Stimulated activated CD8-positive, alpha-beta memory T cell treated with anti-CD3 and anti-CD28 coated beads, Interleukin-7, amount 100 ng/mL, for 48 hours (primary cell): ENCODE measurements at regions not wholly inside any gene's neighbourhood (a gene's known extent, or its start where the extent isn't known, plus 50 kb on each side); places are given as distances from the start of the nearest gene placed in this dataset.
"Not testable (repeated sequence)": the region's sequence is repeated elsewhere in the genome, so short reads cannot be mapped to it uniquely, and the experiment has no call there.

Source experiments
- DNase-seq, 2 donors: peaks; one replicate each; pipeline ENCODE4 v3.0.0-alpha.2; 2020; ENCODE audit warnings: low read depth in 1 of 2; ENCODE audit errors: extremely low read depth in 1 of 2

DNA sequence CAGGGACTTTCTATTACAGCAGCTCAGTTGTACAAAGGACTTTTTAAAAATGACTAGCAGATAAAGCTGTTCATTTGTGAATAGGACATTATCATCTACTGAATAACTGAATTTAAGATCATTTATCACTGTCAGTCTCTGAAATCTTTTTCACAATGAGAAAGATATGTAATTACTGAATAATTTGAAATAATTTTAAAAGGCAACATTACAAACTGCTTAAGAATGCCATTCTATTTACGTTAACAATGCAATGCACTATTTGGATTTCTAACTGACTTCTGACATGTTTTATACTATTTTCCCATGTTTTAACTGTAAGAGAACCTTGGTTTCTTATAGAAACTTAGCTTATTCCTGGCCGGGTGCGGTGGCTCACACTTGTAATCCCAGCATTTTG lies 2033.0 kb upstream of the PCDH20 start:
- no peak for DNase-seq

DNA sequence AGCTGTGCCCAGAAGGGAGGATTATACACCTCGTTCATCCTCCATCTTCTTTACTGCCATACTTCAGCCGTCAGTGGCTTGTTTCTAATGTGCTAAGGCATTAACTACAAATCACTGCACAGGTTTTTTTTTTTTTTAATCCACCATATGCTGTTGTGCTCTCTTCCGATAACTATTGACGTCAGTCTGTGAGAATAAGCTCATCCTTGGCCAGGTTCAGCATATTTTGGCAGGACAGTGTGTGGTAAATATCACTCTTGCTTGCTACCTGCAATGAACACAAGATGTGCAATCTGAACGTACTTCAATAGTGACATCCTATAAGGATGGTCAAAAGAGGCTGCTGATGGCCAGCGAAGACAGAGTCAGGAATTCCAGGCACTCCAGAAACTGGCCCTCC lies 2030.7 kb upstream of the PCDH20 start:
- no peak for DNase-seq

DNA sequence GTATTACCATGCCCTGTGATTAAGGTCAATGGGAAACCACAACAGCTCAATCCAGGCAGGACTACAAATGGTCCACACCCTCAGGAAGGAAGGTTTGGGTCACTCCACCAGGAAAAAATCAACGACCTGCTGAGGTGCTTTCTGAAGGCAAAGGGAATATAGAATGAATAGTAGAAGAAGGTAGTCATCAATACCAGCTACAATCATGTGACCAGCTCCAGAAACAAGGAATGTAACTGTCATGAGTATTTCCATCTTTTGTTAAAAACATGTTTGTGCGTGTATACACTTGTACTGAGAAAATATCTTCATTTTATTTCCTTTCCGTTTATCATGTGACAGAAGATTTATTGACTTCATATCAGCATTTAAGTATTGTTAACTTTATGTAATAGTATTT lies 2028.6 kb upstream of the PCDH20 start:
- not testable (repeated sequence) for DNase-seq

DNA sequence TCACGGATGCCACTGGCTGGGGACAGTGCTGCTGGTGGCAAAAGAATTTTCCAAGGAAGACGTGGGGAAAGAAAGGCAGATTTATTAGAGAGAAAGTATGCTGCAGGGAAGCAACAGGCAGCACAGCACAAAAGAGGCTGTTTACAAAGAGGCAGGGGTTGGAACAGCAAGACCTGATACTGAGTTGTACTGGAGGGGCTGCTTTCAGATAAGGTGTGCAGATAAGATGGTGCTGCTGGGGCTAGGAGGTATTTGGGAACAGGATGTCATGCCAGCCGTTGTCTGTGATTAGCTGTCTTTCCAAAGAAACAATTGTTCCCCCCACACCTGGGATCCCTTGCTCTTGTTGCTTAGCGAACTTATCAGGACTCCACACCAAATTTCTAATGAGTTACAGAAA lies 2023.3 kb upstream of the PCDH20 start:
- DNase-seq = no peak

DNA sequence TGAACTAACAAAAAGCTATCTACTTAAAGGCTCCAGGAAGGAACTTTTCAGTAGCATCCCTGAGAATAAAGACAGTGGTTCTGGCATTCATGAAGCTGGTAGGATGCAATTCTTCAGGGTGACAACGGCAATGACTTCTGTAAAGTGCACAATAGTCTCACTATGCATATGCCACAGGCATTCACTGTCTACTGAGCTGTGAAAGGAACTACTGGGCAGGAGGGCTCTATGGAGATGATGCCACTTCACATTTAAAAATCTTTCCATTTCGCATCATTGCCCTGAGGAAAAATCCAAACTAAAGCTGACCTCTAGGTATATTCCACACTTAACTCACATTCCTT lies 2020.6 kb upstream of the PCDH20 start:
- DNase-seq = no peak

DNA sequence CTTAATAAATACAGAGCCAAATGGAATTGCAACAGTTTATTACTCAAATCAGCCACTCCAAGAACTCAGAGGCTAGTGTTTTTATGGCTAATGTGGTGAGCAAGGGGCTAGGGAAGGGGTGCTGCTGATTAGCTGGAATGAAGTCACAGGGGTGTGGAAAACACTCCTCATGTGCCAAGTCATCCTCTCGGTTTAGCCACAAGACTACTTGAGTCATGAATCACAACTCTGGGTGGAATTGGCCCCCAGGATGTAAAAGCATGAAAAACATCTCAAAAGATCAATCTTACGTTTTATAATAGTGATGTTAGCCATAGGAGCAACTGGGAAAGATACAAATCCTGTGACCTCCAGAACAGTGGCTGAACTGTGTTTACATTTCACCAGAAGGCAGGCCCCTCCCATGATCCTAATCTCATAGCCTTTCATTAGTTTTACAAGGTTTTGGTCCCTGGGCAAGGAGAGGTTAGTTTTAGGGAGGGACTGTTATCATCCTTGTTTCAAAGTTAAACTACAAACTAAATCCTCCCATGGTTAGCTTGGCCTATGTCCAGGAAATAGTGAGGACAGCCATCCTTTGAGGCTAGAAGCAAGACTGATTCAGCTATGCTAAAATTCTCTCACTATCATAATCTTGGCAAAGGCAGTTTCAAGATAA lies 2020.1 kb upstream of the PCDH20 start:
- no peak for DNase-seq

DNA sequence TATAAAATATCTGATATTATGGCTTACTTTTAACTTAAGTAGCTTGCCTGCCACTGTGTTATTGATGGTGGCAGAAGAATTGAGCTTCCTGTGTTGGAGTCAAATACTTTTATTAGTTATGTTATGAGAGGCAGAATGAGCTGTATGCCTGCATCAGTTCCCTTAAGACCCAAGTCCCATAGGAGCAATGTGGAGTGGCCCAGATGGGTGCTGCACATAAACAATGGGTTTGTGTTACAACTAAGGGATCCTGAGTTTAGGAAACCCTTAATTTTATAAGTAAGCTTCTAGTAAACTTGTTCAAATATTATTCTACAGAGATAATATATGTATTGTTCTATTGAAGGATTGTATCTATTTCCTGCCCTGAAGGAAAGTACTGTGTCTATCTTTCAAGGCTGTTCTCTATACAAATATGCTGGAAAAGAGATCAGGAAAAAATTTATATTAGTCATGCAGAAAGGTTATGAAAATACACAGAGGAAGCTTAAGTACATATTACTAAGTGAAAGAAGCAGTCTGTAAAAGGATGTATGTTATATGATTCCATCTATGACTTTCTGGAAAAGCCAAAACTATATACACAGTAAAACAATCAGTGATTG lies 2018.0 kb upstream of the PCDH20 start:
- no peak for DNase-seq

DNA sequence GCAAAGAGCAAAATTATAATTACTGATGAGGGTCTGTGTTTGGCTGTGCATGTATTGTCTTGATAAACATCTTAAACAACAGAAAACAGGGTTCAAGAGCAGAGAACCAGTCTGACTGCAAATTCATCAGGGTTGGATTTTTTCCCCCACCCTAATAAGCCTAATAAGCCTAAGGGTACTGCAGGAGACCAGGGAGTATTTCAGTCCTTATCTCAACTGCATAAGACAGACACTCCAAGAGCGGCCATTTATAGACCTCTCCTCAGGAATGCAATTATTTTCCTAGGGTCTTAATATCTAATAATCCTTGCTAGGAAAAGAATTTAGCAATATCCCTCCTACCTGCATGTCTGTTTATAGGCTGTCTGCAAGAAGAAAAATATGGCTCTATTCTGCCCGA lies 2011.5 kb upstream of the PCDH20 start:
- DNase-seq = no peak

DNA sequence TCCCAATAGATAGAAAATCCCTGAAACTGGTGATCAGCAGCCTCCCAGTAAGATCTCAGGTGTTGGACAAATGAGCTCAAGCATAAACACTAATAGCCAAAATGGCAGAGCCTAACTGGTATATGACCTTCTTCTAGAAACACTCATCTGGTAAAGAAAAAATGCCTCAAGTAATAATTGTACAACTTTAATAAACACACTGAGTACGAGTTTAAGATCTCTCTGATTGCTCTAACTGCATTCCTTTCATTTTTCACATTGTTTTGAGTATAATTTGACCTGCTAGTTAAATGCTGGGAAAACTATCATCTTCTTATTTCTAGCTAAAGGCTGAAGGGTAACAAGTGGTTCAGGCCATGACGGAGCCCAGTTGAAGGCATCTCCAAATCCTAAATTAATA lies 2009.5 kb upstream of the PCDH20 start:
- DNase-seq = no peak

DNA sequence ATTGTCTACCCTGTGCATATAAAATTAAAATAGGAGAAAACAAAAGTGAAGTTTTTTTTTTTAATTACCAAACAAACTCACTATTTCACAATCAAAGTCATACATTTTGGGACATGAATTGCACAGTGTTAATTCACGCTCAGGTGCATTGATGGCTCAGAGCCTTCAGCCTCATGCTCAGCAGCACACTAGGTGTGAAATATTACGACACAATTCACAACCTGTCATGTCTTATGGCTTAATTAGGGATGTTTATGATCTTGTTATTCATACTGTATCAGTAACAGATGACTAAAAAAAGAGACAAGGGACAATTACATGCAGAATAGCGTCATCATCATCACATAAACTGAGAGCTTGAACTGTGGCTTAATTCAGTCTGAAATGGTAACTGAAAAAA lies 2005.5 kb upstream of the PCDH20 start:
- no peak for DNase-seq

DNA sequence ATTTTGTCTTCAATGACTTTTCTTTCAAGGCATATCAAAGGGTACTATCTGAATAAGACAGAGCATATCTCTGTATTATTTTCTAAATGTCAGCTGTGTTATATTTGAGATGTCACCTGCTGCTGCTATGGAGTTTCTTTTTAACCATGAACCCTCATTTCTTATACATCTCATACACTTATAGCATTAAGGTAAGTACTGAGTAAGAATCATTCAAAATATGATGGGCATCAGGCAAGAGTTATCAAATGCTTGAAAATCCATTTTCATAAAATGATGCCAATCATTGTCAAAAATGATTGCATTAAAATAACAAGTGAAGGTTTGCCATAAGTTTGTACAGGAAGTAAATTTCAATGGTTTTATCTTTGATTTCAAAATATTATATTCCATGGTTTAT lies 2005.0 kb upstream of the PCDH20 start:
- DNase-seq = no peak

DNA sequence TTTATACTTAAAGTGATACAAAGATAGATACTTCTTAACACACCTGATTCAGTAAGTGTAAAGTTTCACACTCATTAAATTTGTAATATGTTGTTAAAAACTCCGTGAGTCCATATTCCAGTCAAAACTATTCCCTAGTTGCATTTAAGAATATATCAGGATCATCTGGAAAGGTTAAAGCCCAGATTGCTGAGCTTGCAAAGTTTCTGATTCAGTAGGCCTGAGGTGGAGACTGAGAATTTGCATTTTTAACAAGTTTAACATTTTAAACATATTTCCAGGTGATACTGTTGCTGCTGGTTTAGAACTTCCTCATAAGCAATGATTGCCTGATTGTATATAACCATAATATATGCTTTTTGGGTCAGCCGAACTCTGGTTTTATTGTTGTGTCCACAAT lies 1998.6 kb upstream of the PCDH20 start:
- no peak for DNase-seq

DNA sequence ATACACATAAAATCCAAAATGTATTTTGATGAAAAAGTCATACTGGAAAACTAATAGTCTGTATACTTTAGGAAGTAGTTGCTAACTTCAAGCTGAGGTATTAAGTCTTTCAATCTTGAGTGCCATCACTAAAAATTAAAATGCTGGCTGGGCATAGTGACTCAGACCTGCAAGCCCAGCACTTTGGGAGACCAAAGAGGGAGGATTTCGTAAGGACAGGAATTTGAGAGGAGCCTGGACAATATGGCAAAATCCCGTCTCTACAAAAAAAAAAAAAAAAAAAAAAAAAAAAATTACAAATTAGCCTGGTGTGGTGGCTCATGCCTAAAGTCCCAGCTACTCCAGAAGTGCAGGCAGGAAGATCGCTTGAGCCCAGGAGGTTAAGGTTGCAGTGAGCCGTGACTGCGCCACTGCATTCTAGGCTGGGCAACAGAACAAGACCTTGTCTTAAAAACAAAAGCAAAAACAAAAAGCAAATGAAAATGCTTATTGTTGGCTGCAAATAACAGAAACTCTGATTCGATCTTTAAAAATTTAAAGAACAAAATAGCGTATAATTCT lies 1994.2 kb upstream of the PCDH20 start:
- no peak for DNase-seq

DNA sequence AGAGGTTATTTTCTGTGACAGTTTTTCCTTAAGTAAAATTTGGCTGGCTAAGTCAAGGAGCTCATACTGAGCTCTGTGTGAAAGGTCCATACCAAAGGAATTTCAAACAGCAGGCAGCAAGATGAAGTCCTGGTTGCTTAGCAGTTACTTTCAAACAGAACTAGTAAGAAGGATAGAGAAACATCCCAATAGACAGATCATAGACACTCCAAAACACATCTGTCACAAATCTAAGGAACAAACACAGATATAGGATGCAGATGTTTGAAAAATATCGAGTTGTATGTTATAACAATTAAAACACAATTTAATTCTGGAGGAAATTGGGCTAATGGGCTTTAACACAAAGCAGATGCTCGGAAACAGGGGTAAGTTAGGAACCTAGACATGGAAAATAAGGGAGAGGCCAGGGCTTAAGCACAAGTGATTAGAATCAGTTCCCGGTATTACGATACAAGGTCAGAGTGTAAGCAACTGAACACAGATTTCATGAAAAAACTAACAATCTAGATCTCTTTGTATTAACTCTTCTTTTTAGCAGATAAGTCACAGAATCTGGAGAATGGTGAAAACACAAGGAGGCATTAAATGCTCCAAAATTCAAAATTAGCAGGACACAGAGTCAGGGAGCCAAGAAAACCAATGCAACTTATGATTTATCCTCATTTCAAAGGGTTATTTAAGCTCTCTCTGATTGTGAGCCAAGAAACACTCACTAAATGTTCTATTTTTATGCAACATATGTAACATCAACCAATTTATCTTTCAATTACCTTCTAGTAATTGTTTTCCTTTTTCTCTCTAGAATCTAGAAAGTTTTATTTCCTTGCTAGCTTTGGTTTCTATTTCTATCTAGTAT lies 1992.9 kb upstream of the PCDH20 start:
- no peak for DNase-seq

DNA sequence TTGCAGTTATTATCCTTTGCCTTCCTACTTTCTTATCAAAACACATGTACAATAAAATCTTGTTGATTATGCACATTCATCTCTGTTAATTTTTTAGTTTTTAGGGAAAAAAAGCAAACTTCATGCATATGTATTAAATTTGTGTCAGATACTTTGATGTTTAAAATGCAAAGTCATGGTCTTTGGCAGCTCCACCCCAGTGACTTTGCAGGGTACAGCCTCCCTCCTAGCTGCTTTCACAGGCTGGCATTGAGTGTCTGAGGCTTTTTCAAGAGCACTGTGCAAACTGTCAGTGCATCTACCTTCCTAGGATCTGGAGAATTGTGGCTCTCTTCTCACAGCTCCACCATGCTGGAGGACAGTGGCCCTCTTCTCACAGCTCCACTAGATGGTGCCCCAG lies 1988.1 kb upstream of the PCDH20 start:
- no peak for DNase-seq

DNA sequence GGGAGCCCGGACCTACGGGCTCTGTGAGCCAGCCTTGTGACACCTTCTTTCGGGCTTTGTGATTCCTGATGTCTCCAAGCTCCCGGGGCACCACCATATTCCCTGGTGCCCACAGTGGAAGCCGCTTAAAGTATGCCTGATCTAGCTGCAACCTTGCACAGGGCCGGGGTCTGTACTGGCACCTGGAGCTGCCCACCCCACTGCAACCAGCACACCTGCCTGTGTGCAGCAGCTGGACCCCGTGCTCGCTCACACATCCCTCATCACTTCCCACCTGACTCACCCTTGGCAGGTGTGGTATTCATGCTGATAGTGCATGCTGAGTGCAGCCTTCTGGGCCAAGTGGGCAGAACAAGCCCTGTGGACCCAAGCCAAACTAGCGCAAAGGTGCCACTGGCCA lies 1981.1 kb upstream of the PCDH20 start:
- no peak for DNase-seq

DNA sequence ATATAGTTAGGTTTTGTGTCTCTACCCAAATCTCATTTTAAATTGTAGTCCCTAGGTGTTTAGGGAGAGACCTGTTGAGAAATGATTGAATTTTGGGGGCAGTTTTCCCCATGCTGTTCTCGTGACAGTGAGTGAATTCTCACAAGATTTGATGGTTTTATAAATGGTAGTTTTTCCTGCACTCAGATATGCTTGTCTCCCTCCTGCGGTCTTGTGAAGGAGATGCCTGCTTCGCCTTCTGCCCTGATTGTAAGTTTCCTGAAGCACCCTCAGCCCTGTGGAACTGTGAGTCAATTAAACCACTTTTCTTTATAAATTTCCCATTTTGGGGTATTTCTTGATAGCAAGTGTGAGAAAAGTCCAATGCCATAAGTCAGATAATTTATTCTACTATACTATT lies 1977.5 kb upstream of the PCDH20 start:
- no peak for DNase-seq

DNA sequence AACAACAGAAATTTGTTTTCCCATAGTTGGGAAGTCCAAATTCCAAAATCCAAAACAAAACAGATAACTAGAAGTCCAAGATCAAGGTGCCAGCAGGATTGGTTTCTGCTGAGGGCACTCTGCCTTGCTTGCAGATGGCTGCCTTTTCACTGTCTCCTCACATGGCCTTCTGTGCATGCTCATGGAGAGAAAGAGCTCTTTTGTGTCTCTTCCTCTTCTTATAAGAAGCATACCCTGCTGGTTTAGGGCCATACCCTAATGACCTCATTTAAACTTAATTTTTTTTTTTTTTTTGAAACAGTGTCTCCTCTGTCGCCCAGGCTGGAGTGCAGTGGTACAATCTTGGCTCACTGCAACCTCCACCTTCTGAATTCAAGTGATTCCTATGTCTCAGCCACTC lies 1974.1 kb upstream of the PCDH20 start:
- no peak for DNase-seq

DNA sequence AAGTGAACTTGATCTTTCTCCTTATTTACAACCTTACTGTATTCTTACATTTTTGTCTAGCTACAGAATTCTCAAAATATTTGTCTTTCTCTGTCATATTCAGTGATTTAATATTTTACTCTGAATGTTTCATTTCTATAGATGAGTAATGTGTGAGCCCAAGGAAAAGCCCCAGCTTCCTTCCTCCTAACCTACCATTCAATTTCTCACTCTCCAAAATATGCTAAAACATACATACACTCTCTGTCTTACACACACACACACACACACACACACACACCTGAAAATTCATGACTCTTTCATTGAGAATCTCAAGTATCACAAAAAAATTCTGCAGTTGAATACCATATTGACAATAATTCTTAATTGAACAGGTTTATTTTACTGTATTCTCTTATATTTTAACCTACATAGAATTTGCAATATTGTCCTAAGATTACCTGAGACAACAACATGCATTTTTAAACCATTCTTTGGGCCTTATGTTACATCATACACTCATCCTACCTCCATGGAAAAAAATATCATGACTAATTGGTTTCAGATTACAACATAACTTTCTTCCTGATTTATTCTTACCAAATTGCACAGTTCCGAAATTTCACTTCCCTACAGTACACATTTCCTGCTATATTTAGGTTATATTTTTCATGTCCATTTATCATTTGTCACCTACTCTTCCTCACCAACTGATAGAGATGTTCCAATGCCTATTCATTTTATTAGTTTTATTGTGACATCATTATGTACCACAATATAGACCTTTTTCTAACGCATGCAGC lies 1965.6 kb upstream of the PCDH20 start:
- DNase-seq = no peak

DNA sequence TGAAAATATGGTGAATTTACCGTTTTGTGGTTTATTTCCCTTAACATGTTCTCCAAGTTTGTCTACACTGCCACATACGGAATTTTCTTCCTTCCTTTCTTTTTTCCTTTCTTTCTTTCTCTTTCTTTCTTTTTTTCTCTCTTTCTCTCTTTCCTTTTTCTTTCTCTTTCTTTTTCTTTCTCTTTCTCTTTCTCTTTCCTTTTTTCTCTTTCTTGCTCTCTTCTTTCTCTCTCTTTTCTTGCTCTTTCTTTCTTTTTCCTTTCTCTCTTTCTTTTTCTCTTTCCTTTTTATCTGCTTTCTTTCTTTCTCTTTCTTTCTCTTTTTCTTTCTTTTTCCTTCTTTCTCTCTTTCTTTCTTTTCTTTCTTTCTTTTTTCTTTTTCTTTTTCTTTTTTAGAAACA lies 1962.3 kb upstream of the PCDH20 start:
- DNase-seq = no peak

DNA sequence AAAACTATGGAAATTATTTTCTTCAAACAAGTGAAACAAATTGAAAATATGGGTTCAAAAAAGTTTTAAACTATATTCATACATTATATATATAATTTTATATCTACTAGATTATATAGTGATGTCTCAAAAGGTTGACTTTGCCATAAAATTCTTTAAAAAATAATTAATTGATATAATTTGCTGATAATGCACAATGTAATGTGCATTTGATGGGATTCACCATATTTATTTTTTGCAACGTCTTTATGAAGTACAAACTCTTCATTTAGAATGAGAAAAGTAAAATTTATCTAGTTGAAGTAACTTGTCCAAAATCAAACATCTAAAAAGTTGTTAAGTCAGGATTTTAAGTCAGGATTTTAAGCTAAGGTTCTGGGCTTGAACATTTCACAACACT lies 1954.5 kb upstream of the PCDH20 start:
- DNase-seq = no peak
